ENCODE measurements at regions not wholly inside any gene's neighbourhood (a gene's known extent, or its start where the extent isn't known, plus 50 kb on each side); places are given as distances from the start of the nearest gene placed in this dataset.

DNA sequence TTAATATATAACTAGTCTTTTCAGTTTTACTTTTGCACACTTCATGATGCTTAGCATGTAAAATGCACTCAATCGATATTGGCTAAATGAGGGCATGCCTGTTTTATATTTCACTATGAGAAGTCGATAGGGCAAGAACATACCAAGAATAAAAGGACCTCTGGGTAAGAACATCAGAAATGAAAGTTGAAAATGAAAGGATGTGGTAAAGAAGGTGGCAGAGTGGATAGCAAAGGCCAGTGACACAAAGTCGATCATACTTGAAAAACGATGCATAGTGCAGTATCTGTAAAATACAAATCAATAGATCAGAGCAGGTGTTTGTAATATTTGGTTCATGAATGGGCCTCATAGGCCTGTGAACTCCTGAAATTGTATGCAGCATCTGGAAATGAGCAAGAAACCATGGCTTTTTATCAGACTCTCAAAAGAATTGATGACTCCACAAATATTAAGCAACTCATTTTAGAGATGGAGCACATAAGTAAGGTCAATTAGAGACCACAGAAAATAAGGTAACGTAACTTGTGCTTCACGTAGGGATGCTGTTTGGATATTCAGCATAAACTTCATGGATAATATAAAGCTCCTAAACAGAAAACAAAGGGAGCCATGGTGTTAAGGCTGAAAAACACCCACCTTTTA, 653.4 kb downstream of the NYAP2 start:
- Histone ChIP-seq H3K9ac (ENCODE audit: low read length) (no peak overlapping the region), H3K27me3 (ENCODE audit: low read length) (no peaks in the 10 kb centered on the region), H3K27ac (ENCODE audit: low read depth, low read length) (no peak overlapping the region), H3K4me3 (ENCODE audit: insufficient read depth, low read length, poor library complexity, severe bottlenecking) (no peak overlapping the region), H3K79me2 (ENCODE audit: insufficient read depth, low read length) (no peaks in the 10 kb centered on the region), H2AFZ (ENCODE audit: low read depth, low read length, severe bottlenecking) (no peak overlapping the region), H3K9me3 (ENCODE audit: insufficient read depth, low read length) (no peaks in the 10 kb centered on the region), H3K4me2 (ENCODE audit: low read depth, low read length, poor library complexity, severe bottlenecking) (no peak overlapping the region), H4K20me1 (ENCODE audit: low read depth, low read length) (no peaks in the 10 kb centered on the region), H3K9me2 (replicated peaks; ENCODE audit: insufficient read depth, low read length) (0 out of 2 replicates have a peak, but pooled peaks cover 6% of the 10 kb centered on the region), H3F3A (ENCODE audit: insufficient read depth) (no peaks in the 10 kb centered on the region), H3K36me3 (ENCODE audit: low read length) (no peaks in the 10 kb centered on the region)
- no peak for TF ChIP-seq EZH2phosphoT487 (conservative IDR thresholded peaks at IDR 0.05; ENCODE audit: low read length)
- TF ChIP-seq, protein P1, sequence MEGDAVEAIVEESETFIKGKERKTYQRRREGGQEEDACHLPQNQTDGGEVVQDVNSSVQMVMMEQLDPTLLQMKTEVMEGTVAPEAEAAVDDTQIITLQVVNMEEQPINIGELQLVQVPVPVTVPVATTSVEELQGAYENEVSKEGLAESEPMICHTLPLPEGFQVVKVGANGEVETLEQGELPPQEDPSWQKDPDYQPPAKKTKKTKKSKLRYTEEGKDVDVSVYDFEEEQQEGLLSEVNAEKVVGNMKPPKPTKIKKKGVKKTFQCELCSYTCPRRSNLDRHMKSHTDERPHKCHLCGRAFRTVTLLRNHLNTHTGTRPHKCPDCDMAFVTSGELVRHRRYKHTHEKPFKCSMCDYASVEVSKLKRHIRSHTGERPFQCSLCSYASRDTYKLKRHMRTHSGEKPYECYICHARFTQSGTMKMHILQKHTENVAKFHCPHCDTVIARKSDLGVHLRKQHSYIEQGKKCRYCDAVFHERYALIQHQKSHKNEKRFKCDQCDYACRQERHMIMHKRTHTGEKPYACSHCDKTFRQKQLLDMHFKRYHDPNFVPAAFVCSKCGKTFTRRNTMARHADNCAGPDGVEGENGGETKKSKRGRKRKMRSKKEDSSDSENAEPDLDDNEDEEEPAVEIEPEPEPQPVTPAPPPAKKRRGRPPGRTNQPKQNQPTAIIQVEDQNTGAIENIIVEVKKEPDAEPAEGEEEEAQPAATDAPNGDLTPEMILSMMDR (IDR thresholded peaks at IDR 0.05; ENCODE audit: insufficient read depth, low read length, poor library complexity, severe bottlenecking): no peak

DNA sequence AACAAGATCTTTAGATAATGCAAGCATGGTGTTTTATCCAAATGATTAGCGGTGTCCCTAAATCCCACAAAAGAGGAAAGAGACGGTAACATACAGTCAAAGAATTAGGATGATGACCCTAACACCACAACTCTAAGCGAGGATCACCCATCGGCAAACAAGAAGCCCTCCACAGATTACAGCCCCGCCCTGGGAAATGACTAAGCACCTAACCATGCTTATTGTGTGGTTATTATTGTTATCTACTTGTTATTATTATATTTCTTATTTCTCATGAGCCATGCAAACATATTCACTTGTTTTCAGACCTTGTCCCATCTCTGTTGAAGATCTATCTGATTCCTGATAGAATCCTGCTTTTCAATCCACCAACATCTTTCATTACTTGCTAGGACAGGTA, 651.3 kb downstream of the NYAP2 start:
- Histone ChIP-seq H3K9me3 (ENCODE audit: insufficient read depth, low read length) (no peaks in the 10 kb centered on the region), H3K9me2 (replicated peaks; ENCODE audit: insufficient read depth, low read length) (0 out of 2 replicates have a peak, but pooled peaks cover 6% of the 10 kb centered on the region), H3K79me2 (ENCODE audit: insufficient read depth, low read length) (no peaks in the 10 kb centered on the region), H3K4me3 (ENCODE audit: insufficient read depth, low read length, poor library complexity, severe bottlenecking) (no peak overlapping the region), H2AFZ (ENCODE audit: low read depth, low read length, severe bottlenecking) (no peak overlapping the region), H3K27me3 (ENCODE audit: low read length) (no peaks in the 10 kb centered on the region), H3F3A (ENCODE audit: insufficient read depth) (no peaks in the 10 kb centered on the region), H3K4me2 (ENCODE audit: low read depth, low read length, poor library complexity, severe bottlenecking) (no peak overlapping the region), H3K27ac (ENCODE audit: low read depth, low read length) (no peak overlapping the region), H3K36me3 (ENCODE audit: low read length) (no peaks in the 10 kb centered on the region), H4K20me1 (ENCODE audit: low read depth, low read length) (no peaks in the 10 kb centered on the region), H3K9ac (ENCODE audit: low read length) (no peak overlapping the region)
- TF ChIP-seq, protein P1 (IDR thresholded peaks at IDR 0.05; ENCODE audit: insufficient read depth, low read length, poor library complexity, severe bottlenecking): no peak

DNA sequence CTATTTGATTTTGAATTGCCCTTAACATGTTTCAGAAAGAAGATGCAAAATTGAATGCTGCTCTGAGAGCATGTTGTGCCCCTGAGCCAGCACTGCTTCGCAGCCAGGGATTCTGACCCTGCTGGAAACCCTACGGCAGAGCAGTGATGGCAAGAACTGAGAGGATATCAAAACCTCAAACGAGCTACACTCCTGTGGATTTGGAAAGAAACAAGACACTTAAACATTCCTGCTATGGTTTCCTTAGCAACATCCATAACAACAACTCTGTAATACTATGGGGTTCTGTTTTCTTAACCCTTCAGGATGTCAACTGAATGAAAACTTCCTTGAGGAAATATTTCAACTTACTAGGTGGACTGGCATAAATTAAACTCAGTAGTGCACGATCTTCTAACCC, 649.1 kb downstream of the NYAP2 start:
- no peak overlapping the region for H3K4me3 ChIP-seq (ENCODE audit: insufficient read depth, low read length, poor library complexity, severe bottlenecking)

More for the DNA sequence above, 649.1 kb downstream of the NYAP2 start:
- Histone ChIP-seq H3K27me3 (ENCODE audit: low read length) (no peaks in the 10 kb centered on the region), H3K27ac (ENCODE audit: low read depth, low read length) (no peak overlapping the region), H3K9me2 (replicated peaks; ENCODE audit: insufficient read depth, low read length) (0 out of 2 replicates have a peak, but pooled peaks cover 6% of the 10 kb centered on the region), H2AFZ (ENCODE audit: low read depth, low read length, severe bottlenecking) (no peak overlapping the region), H3K9ac (ENCODE audit: low read length) (no peak overlapping the region), H3K36me3 (ENCODE audit: low read length) (no peaks in the 10 kb centered on the region), H3F3A (ENCODE audit: insufficient read depth) (no peaks in the 10 kb centered on the region), H3K79me2 (ENCODE audit: insufficient read depth, low read length) (no peaks in the 10 kb centered on the region), H3K4me2 (ENCODE audit: low read depth, low read length, poor library complexity, severe bottlenecking) (no peak overlapping the region), H4K20me1 (ENCODE audit: low read depth, low read length) (no peaks in the 10 kb centered on the region), H3K9me3 (ENCODE audit: insufficient read depth, low read length) (no peaks in the 10 kb centered on the region)
- no peak for TF ChIP-seq EZH2phosphoT487 (conservative IDR thresholded peaks at IDR 0.05; ENCODE audit: low read length)
- TF ChIP-seq, protein P1 (IDR thresholded peaks at IDR 0.05; ENCODE audit: insufficient read depth, low read length, poor library complexity, severe bottlenecking): no peak
